Activated naive CD8-positive, alpha-beta T cell treated with anti-CD3 and anti-CD28 coated beads, Interleukin-2, amount 50 U/mL, for 24 hours (primary cell): ENCODE measurements at regions not wholly inside any gene's neighbourhood (a gene's known extent, or its start where the extent isn't known, plus 50 kb on each side); places are given as distances from the start of the nearest gene placed in this dataset.

Experiments
- ATAC-seq: fragments of 150-1000 bp; cut with Tn5 transposase; one replicate; pipeline ENCODE4 v1.10.0; 2021
- DNase-seq: peaks from one replicate; pipeline ENCODE4 v3.0.0; 2021
- H3K27ac Mint-ChIP-seq: one replicate; pipeline ENCODE4 v1.8.0; 2021; ENCODE audit warnings: mild to moderate bottlenecking, mixed read lengths
- H3K27me3 Mint-ChIP-seq: one replicate; pipeline ENCODE4 v1.8.0; 2021; ENCODE audit warnings: mixed read lengths
- H3K36me3 Mint-ChIP-seq: one replicate; pipeline ENCODE4 v1.8.0; 2021; ENCODE audit warnings: low read depth, mixed read lengths
- H3K4me1 Mint-ChIP-seq: one replicate; pipeline ENCODE4 v1.8.0; 2021; ENCODE audit warnings: mixed read lengths
- H3K4me3 Mint-ChIP-seq: one replicate; pipeline ENCODE4 v1.8.0; 2021; ENCODE audit warnings: mild to moderate bottlenecking, moderate library complexity, mixed read lengths
- H3K9me3 Mint-ChIP-seq: one replicate; pipeline ENCODE4 v1.8.0; 2021; ENCODE audit warnings: mixed read lengths

DNA sequence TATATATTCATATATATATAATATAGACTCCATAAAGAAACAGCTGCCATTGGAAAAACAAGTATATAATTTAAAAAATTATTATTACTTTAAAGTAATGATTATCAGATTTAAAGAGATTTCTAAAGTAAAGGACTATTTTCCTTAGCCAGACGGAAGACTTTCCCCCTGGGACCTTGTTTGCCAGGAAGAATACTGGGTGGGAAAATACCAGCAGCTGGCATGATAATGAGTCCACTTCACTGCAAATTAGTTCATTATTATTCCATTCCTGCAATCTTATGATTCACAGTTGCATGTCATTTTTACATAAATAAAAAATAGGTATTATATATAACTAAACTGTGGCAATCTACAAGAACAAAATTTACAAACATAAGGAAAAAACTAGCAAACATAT, 339.8 kb upstream of the CDH7 start:
- ATAC-seq: no peak
- Mint-ChIP-seq H3K4me3 (no peak overlapping the region), H3K27me3 (no peaks in the 10 kb centered on the region), H3K4me1 (no peaks in the 10 kb centered on the region), H3K27ac (no peak overlapping the region), H3K36me3 (no peaks in the 10 kb centered on the region), H3K9me3 (peaks cover 2% of the 10 kb centered on the region)
- no peak for DNase-seq

DNA sequence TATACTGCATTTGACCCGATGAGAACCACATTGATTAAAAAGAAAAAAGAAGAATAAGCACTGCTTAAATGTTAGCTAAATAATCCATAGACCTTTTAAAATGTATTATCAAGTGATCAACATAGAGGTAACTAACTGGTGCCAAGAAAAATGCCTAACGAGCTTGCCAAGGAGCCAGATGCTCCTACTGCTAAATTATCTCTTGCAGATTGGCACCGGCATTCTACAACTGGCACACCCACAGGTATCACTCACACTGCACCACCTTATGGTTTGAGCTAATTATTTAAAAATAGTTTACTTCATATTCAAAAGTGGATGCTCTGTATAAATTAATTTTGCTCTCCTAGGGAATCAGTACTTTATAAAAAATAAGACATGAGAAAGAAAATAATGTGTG, 341.6 kb upstream of the CDH7 start:
- Mint-ChIP-seq H3K27ac (no peak overlapping the region), H3K4me3 (no peak overlapping the region), H3K9me3 (peaks cover 15% of the 10 kb centered on the region), H3K4me1 (no peaks in the 10 kb centered on the region), H3K27me3 (no peaks in the 10 kb centered on the region), H3K36me3 (no peaks in the 10 kb centered on the region)
- DNase-seq (no peak), ATAC-seq (no peak)

- H3K27me3 Mint-ChIP-seq: no peaks in the 10 kb centered on the region
- H3K9me3 Mint-ChIP-seq: peaks cover 15% of the 10 kb centered on the region
- no peaks in the 10 kb centered on the region for H3K4me1 Mint-ChIP-seq
- no peaks in the 10 kb centered on the region for H3K36me3 Mint-ChIP-seq
- DNase-seq: no peak
- H3K27ac Mint-ChIP-seq: no peak overlapping the region
- no peak for ATAC-seq
- H3K4me3 Mint-ChIP-seq: no peak overlapping the region
Observed at GRCh38 chr18:65403534-65403933, 347.3 kb upstream of the CDH7 start.

DNA sequence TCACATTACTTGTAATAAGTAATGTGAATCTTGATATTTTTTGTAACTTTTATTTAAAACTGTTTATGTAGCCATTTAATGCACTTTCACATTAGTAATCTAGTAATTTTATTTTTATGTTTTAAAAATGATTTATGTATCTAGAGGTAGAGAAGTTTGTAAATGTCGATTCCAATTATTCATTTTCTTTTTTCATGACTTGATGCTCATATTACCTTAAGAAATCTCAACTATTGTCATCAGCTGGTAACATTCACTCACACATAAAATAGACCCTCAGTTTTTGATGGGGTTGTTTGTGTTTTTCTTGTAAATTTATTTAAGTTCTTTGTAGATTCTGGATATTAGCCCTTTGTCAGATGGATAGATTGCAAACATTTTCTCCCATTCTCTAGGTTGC, 351.7 kb upstream of the CDH7 start:
- ATAC-seq (no peak), DNase-seq (no peak)
- H3K4me3 Mint-ChIP-seq: no peak overlapping the region
- peaks cover 3% of the 10 kb centered on the region for H3K9me3 Mint-ChIP-seq
- H3K36me3 Mint-ChIP-seq: no peaks in the 10 kb centered on the region
- H3K27ac Mint-ChIP-seq: no peak overlapping the region
- H3K27me3 Mint-ChIP-seq: no peaks in the 10 kb centered on the region
- no peaks in the 10 kb centered on the region for H3K4me1 Mint-ChIP-seq

GRCh38 chr18:65398347-65399075, 352.3 kb upstream of the CDH7 start:
- ATAC-seq: no peak
- no peaks in the 10 kb centered on the region for H3K36me3 Mint-ChIP-seq
- no peaks in the 10 kb centered on the region for H3K27me3 Mint-ChIP-seq
- peaks cover 3% of the 10 kb centered on the region for H3K9me3 Mint-ChIP-seq
- no peak overlapping the region for H3K27ac Mint-ChIP-seq
- H3K4me1 Mint-ChIP-seq: no peaks in the 10 kb centered on the region
- DNase-seq: no peak
- H3K4me3 Mint-ChIP-seq: no peak overlapping the region

- Mint-ChIP-seq H3K4me3 (no peak overlapping the region), H3K27me3 (no peaks in the 10 kb centered on the region), H3K27ac (no peak overlapping the region), H3K9me3 (peaks cover 10% of the 10 kb centered on the region), H3K36me3 (no peaks in the 10 kb centered on the region), H3K4me1 (no peaks in the 10 kb centered on the region)
- ATAC-seq (no peak), DNase-seq (no peak)
Observed at GRCh38 chr18:65380986-65381385, 369.8 kb upstream of the CDH7 start.

- no peaks in the 10 kb centered on the region for H3K27me3 Mint-ChIP-seq
- DNase-seq: no peak
- H3K4me3 Mint-ChIP-seq: no peak overlapping the region
- H3K27ac Mint-ChIP-seq: no peak overlapping the region
- no peaks in the 10 kb centered on the region for H3K36me3 Mint-ChIP-seq
- peaks cover 11% of the 10 kb centered on the region for H3K9me3 Mint-ChIP-seq
- ATAC-seq: no peak
- no peaks in the 10 kb centered on the region for H3K4me1 Mint-ChIP-seq
Observed at GRCh38 chr18:65380571-65380970, 370.2 kb upstream of the CDH7 start.

DNA sequence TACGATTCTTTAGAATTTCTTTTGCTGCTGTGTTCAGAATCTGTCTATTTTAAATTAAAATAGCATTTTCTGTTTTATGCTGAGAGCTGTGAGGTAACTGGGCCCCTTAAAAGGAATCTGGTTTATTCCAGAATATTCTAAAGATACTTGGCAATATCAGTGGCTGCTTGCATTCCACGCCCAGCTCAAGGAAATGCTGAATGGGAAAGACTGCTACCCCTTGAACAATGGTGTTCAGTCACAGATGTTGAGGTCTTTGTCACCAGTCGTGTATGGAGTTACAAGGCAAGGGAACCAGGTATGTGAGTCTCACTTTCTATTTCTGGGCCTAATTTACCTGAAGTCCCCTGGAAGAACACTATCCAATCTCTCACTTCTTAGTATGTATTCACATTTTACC, 377.9 kb upstream of the CDH7 start:
- H3K9me3 Mint-ChIP-seq: peaks cover 6% of the 10 kb centered on the region
- ATAC-seq (no peak), DNase-seq (no peak)
- no peak overlapping the region for H3K4me3 Mint-ChIP-seq
- no peaks in the 10 kb centered on the region for H3K4me1 Mint-ChIP-seq
- no peaks in the 10 kb centered on the region for H3K36me3 Mint-ChIP-seq
- no peak overlapping the region for H3K27ac Mint-ChIP-seq
- no peaks in the 10 kb centered on the region for H3K27me3 Mint-ChIP-seq

GRCh38 chr18:65365245-65365980, 385.4 kb upstream of the CDH7 start:
- DNase-seq (no peak), ATAC-seq (no peak)
- H3K27me3 Mint-ChIP-seq: no peaks in the 10 kb centered on the region
- H3K4me3 Mint-ChIP-seq: no peak overlapping the region
- no peaks in the 10 kb centered on the region for H3K36me3 Mint-ChIP-seq
- H3K27ac Mint-ChIP-seq: no peak overlapping the region
- H3K4me1 Mint-ChIP-seq: no peaks in the 10 kb centered on the region
- H3K9me3 Mint-ChIP-seq: peaks cover 8% of the 10 kb centered on the region

DNA sequence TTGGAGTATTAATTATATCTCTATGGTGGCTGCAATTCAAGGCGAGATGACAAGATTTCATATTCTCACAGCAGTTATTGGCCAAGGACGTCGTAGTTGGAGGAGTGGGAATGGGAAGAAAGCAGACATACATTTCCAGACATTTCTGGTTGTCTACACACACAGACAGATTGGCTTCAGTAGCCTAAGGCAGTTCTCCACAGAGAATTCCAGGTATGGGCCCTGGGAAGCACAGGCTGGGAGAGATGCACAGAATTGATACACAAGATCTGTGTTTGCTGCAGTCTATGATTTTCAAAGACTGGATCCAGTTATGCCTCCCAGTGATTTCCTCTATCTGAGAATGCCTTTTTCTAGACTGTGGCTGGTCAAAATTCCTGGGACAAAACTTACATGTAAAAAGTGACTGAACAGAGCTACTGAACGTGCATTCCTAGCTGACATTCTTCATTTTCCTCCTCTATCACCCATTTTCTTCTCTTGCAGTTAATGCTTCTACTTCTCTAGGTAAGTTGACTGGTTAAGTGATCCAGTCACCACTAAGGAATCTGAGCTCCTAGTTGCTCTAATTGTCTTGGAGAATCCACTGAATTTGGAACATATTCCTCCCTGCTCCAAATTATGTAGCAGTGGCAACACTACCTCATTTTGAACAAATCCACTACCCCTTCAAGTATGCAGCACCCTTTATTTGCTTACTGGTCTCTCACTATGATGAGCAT, 386.7 kb upstream of the CDH7 start:
- no peak overlapping the region for H3K4me3 Mint-ChIP-seq
- no peak overlapping the region for H3K27ac Mint-ChIP-seq
- no peaks in the 10 kb centered on the region for H3K36me3 Mint-ChIP-seq
- no peak for ATAC-seq
- no peaks in the 10 kb centered on the region for H3K27me3 Mint-ChIP-seq
- H3K9me3 Mint-ChIP-seq: peaks cover 8% of the 10 kb centered on the region
- H3K4me1 Mint-ChIP-seq: no peaks in the 10 kb centered on the region
- no peak for DNase-seq

- Mint-ChIP-seq H3K27ac (no peak overlapping the region), H3K4me1 (no peaks in the 10 kb centered on the region), H3K9me3 (peaks cover 8% of the 10 kb centered on the region), H3K27me3 (no peaks in the 10 kb centered on the region), H3K36me3 (no peaks in the 10 kb centered on the region), H3K4me3 (no peak overlapping the region)
- ATAC-seq (no peak), DNase-seq (no peak)
Observed at GRCh38 chr18:65363011-65363410, 387.8 kb upstream of the CDH7 start.

- Mint-ChIP-seq H3K9me3 (peaks cover 7% of the 10 kb centered on the region), H3K27ac (no peak overlapping the region), H3K27me3 (no peaks in the 10 kb centered on the region), H3K4me3 (no peak overlapping the region), H3K4me1 (no peaks in the 10 kb centered on the region), H3K36me3 (no peaks in the 10 kb centered on the region)
- ATAC-seq (no peak), DNase-seq (no peak)
Observed at GRCh38 chr18:65359479-65359878, 391.3 kb upstream of the CDH7 start.

DNA sequence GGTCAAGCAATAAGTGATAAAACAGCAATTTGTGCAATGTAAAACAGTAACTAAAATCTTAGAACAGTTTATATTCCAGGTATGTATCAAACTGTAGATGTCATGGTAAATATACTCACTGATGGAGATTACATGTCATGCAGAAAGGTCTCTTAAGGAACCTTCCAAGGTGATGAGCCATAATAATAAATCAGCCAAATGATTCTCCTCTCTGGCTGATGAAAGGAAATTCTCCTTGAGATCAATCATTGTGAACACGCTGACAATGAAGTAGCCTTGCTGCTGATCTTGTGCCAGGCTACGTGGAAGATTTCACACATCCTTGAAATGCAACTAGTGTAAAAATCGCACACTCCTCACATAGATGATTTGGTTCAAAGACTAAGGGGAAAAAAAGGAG, 392.5 kb upstream of the CDH7 start:
- ATAC-seq: no peak

GRCh38 chr18:65352186-65352585, 398.6 kb upstream of the CDH7 start:
- ATAC-seq: no peak
- DNase-seq: no peak
- Mint-ChIP-seq H3K4me1 (no peaks in the 10 kb centered on the region), H3K27ac (no peak overlapping the region), H3K4me3 (no peak overlapping the region), H3K9me3 (peaks cover 3% of the 10 kb centered on the region), H3K36me3 (no peaks in the 10 kb centered on the region), H3K27me3 (no peaks in the 10 kb centered on the region)

More for the DNA sequence above, 392.5 kb upstream of the CDH7 start:
- Mint-ChIP-seq H3K27me3 (no peaks in the 10 kb centered on the region), H3K36me3 (no peaks in the 10 kb centered on the region), H3K4me1 (no peaks in the 10 kb centered on the region), H3K9me3 (peaks cover 7% of the 10 kb centered on the region), H3K4me3 (no peak overlapping the region), H3K27ac (no peak overlapping the region)
- no peak for DNase-seq

DNA sequence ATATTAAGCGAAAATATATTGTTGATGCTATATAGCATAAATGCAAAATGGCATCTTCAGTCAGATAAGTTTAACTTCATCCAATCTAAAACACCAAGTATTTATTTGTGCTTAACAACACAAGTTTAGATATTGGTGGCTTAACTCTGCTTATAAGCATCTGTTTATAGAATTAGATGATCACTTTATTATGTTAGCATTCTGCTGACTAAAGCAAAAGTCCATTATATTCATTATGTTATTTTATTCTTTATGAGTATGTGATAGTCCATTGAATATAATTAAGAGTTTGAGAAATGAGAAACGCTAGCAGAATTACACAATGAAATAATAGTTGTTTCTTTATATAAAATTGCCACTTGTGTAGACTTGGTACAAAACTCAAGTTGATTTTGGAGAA, 401.2 kb upstream of the CDH7 start:
- no peak for DNase-seq
- H3K27me3 Mint-ChIP-seq: no peaks in the 10 kb centered on the region

More for the DNA sequence above, 401.2 kb upstream of the CDH7 start:
- no peak overlapping the region for H3K27ac Mint-ChIP-seq
- H3K4me3 Mint-ChIP-seq: no peak overlapping the region
- H3K36me3 Mint-ChIP-seq: no peaks in the 10 kb centered on the region
- H3K4me1 Mint-ChIP-seq: no peaks in the 10 kb centered on the region
- ATAC-seq: no peak
- no peaks in the 10 kb centered on the region for H3K9me3 Mint-ChIP-seq
